A673 (cell line): ENCODE measurements at regions not wholly inside any gene's neighbourhood (a gene's known extent, or its start where the extent isn't known, plus 50 kb on each side); places are given as distances from the start of the nearest gene placed in this dataset.

ENCODE experiments used
- BruUV-seq: library from RNA; stranded (reverse); fragments of 400-500 nt; replicated peaks from 2 replicates; lab custom pipeline; 2021; lab: Mats Ljungman, UMichigan
- CTCF ChIA-PET: fragments of 300-600 bp; sonication (Branson Sonifier 250); formaldehyde crosslinking; loops from one replicate; lab custom pipeline; 2022; ENCODE audit warnings: antibody characterized with exemption; lab: Charles Lee
- POLR2A ChIA-PET: fragments of 300-600 bp; sonication (Branson Sonifier 250); formaldehyde crosslinking; loops from one replicate; lab custom pipeline; 2022; ENCODE audit warnings: antibody characterized with exemption; ENCODE audit not compliant: low non-redundant PET; lab: Charles Lee
- DNase-seq: peaks from one replicate; pipeline ENCODE4 v3.0.0-alpha.2; 2015; ENCODE audit warnings: low spot score
- H3K27ac ChIP-seq: fragments of 200-600 bp; sonication (generic); 2 replicates; pipeline ENCODE4 v1.5.1; 2016; ENCODE audit warnings: mixed run types, low read depth, mild to moderate bottlenecking, mixed read lengths, antibody characterized with exemption, low read length; ENCODE audit not compliant: poor library complexity, severe bottlenecking
- H3K27me3 ChIP-seq: fragments of 200-600 bp; sonication (generic); replicated peaks from 2 replicates; pipeline ENCODE4 v1.6.1; 2017; ENCODE audit warnings: mixed run types, low read depth, mild to moderate bottlenecking, mixed read lengths, antibody characterized with exemption, low read length; ENCODE audit not compliant: insufficient read depth, poor library complexity
- H3K36me3 ChIP-seq: fragments of 200-600 bp; sonication (generic); 2 replicates; pipeline ENCODE4 v1.6.1; 2016; ENCODE audit warnings: mixed run types, mild to moderate bottlenecking, mixed read lengths, antibody characterized with exemption, low read length; ENCODE audit not compliant: insufficient read depth, poor library complexity, severe bottlenecking
- H3K4me1 ChIP-seq: fragments of 200-600 bp; sonication (generic); 2 replicates; pipeline ENCODE4 v1.6.1; 2017; ENCODE audit warnings: mixed run types, mild to moderate bottlenecking, mixed read lengths, antibody characterized with exemption, low read length; ENCODE audit not compliant: insufficient read depth, poor library complexity, severe bottlenecking
- H3K4me3 ChIP-seq: fragments of 200-600 bp; sonication (generic); 2 replicates; pipeline ENCODE4 v1.5.1; 2016; ENCODE audit warnings: low read depth, mixed run types, mild to moderate bottlenecking, mixed read lengths, low read length; ENCODE audit not compliant: poor library complexity, severe bottlenecking
- H3K9me3 ChIP-seq: fragments of 200-600 bp; sonication (generic); 2 replicates; pipeline ENCODE4 v1.6.1; 2016; ENCODE audit warnings: mixed run types, low read depth, mild to moderate bottlenecking, mixed read lengths, antibody characterized with exemption, low read length; ENCODE audit not compliant: poor library complexity, severe bottlenecking
- EZH2 ChIP-seq: fragments of 200-600 bp; sonication (generic); IDR thresholded peaks from 2 replicates; pipeline ENCODE4 v1.6.1; 2017; ENCODE audit warnings: borderline replicate concordance, low read depth, mild to moderate bottlenecking, mixed read lengths, antibody characterized with exemption, low read length; ENCODE audit not compliant: poor library complexity, severe bottlenecking
- intact Hi-C: fragments of 100-400 bp; cut with micrococcal nuclease; formaldehyde crosslinking; loops from one replicate; pipeline ENCODE4 v1.10.0; 2022; ENCODE audit not compliant: unreplicated experiment
- TF ChIP-seq, protein P1 (sequence below): fragments of 300-800, 200-600 bp; sonication (generic); conservative IDR thresholded peaks from 2 replicates; pipeline ENCODE4 v1.5.1; 2017; ENCODE audit warnings: low read depth, mild to moderate bottlenecking, antibody characterized with exemption, low read length, moderate library complexity, mixed read lengths

DNA sequence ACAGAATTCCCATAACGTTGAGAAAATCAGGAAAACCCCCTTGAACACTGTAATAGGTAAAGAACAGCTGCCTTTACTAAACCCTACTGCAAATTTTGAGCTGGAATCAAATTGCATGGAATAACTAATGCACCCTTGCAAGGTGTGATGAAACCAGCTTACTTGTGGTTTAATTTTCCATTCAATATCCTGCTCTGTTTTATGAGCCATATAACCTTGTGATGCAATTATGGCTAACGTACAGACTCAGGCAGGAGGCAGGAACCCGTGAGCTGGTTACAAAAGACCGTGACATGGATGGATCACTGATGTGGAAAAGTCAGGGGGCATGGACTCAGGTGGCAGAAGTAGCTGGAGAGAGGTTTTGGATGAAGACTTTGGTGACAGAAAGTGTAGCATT lies 438.6 kb downstream of the COG6 start:
- intact Hi-C loops: no loop called here
- Histone ChIP-seq H3K4me3 (no peak overlapping the region), H3K27ac (no peak overlapping the region), H3K9me3 (no peaks in the 10 kb centered on the region), H3K36me3 (no peaks in the 10 kb centered on the region), H3K27me3 (no peaks in the 10 kb centered on the region), H3K4me1 (no peaks in the 10 kb centered on the region)
- DNase-seq: no peak
- ChIA-PET POLR2A (no interaction called here), CTCF (no interaction called here)
- BruUV-seq: no TSS peak
- TF ChIP-seq, protein P1, sequence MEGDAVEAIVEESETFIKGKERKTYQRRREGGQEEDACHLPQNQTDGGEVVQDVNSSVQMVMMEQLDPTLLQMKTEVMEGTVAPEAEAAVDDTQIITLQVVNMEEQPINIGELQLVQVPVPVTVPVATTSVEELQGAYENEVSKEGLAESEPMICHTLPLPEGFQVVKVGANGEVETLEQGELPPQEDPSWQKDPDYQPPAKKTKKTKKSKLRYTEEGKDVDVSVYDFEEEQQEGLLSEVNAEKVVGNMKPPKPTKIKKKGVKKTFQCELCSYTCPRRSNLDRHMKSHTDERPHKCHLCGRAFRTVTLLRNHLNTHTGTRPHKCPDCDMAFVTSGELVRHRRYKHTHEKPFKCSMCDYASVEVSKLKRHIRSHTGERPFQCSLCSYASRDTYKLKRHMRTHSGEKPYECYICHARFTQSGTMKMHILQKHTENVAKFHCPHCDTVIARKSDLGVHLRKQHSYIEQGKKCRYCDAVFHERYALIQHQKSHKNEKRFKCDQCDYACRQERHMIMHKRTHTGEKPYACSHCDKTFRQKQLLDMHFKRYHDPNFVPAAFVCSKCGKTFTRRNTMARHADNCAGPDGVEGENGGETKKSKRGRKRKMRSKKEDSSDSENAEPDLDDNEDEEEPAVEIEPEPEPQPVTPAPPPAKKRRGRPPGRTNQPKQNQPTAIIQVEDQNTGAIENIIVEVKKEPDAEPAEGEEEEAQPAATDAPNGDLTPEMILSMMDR: no peak
- no peak for TF ChIP-seq EZH2

DNA sequence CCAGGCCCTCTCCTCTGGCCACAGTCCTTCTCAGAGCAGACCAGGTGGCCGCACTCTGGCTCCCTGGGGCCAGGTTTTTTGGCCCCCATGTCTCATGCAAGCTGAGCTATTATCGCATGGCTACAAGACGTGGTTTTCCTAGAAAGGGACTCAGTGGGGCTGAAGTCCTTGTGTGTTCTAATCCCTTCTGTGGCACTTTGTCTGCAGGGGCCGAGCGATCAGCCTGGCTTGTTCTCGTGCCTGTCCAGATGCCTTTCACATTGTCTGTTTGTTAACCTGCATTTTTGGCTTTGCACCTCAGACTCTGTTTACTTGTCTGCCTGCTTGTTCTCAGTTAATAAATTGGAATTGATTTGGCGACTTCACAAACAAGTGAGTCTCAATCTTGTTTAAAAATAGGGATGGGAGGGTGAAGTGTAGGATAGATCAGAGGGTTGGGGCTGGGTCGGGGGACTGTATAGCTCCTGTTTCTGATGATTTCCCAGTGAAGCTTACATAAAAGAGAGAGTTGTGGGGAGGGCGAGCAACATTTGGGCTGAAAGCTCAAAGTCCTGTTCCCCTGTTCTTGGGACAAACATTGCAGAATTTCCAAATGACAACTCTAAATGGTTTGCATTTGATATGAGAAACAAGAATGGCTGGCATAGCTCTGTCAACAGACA lies 440.4 kb downstream of the COG6 start:
- TF ChIP-seq, protein P1: no peak
- TF ChIP-seq EZH2: no peak
- no TSS peak for BruUV-seq
- H3K27ac ChIP-seq: no peak overlapping the region
- no peaks in the 10 kb centered on the region for H3K27me3 ChIP-seq
- ChIA-PET POLR2A (no interaction called here), CTCF (no interaction called here)
- H3K36me3 ChIP-seq: no peaks in the 10 kb centered on the region
- no peaks in the 10 kb centered on the region for H3K9me3 ChIP-seq
- no peak overlapping the region for H3K4me3 ChIP-seq
- H3K4me1 ChIP-seq: no peaks in the 10 kb centered on the region
- DNase-seq: no peak
- intact Hi-C loops: no loop called here

DNA sequence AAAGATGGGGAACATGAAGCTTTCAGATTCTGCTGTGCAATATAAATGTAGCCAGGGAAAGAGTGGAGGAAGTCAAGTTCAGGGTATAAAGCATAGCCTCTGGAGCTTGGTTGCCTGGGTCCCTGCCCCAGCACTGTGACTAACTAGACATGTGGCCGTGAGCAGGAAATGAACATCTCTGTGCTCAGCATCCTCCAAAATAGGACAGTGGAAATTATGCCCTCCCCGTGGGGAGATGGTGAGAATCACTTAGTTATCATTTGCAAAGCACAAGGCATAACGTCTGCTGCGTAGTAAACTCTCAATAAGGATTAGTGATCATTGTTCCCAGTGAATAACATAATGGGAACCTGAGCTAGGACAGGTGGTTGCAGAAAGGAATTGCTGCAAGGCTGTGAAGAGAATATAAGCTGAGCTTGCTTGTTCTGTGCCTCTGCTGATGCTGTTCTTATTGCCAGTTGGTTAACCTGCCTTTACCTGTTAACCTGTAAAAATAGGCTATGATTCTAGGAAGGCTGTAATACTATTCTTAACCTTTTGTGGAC lies 441.0 kb downstream of the COG6 start:
- no peak for DNase-seq
- no peak overlapping the region for H3K27ac ChIP-seq
- no peak for TF ChIP-seq EZH2
- TF ChIP-seq, protein P1: no peak
- H3K27me3 ChIP-seq: no peaks in the 10 kb centered on the region
- POLR2A ChIA-PET: no interaction called here
- intact Hi-C loops: no loop called here
- H3K4me1 ChIP-seq: no peaks in the 10 kb centered on the region
- CTCF ChIA-PET: no interaction called here
- no peaks in the 10 kb centered on the region for H3K36me3 ChIP-seq
- H3K4me3 ChIP-seq: no peak overlapping the region
- H3K9me3 ChIP-seq: no peaks in the 10 kb centered on the region
- BruUV-seq: no TSS peak
